GM21423 (cell line): ENCODE measurements at regions not wholly inside any gene's neighbourhood (a gene's known extent, or its start where the extent isn't known, plus 50 kb on each side); places are given as distances from the start of the nearest gene placed in this dataset.
"Not testable (repeated sequence)": the region's sequence is repeated elsewhere in the genome, so short reads cannot be mapped to it uniquely, and the experiment has no call there.

ENCODE experiments used
- ATAC-seq: cut with Tn5 transposase; IDR thresholded peaks from one replicate; pipeline ENCODE4 v1.9.1; 2021; ENCODE audit warnings: mild to moderate bottlenecking, moderate library complexity; ENCODE audit not compliant: unreplicated experiment

GRCh38 chr18:35871337-35871736 is 101.1 kb upstream of the RMP24 start:
- no peak for ATAC-seq

- no peak for ATAC-seq
Measured at GRCh38 chr18:35875566-35875965, 96.9 kb upstream of the RMP24 start.

GRCh38 chr18:35876243-35876642 is 96.2 kb upstream of the RMP24 start:
- no peak for ATAC-seq

GRCh38 chr18:35880788-35881455 is 91.6 kb upstream of the RMP24 start:
- ATAC-seq = no peak

GRCh38 chr18:35888329-35888728 is 84.2 kb upstream of the RMP24 start:
- ATAC-seq = no peak

- ATAC-seq = no peak
Measured at GRCh38 chr18:35889677-35890076, 82.8 kb upstream of the RMP24 start.

- ATAC-seq = no peak
Measured at GRCh38 chr18:35890323-35890722, 82.2 kb upstream of the RMP24 start.

- ATAC-seq = no peak
Measured at GRCh38 chr18:35892118-35892517, 80.4 kb upstream of the RMP24 start.

GRCh38 chr18:35897481-35897880 is 75.0 kb upstream of the RMP24 start:
- ATAC-seq = not testable (repeated sequence)

GRCh38 chr18:35904389-35905037 is 68.0 kb upstream of the RMP24 start:
- ATAC-seq = no peak

- ATAC-seq = no peak
Measured at GRCh38 chr18:35905436-35905835, 67.0 kb upstream of the RMP24 start.

GRCh38 chr18:35906291-35906690 is 66.2 kb upstream of the RMP24 start:
- ATAC-seq = not testable (repeated sequence)

- no peak for ATAC-seq
Measured at GRCh38 chr18:35910327-35910726, 62.2 kb upstream of the RMP24 start.

- ATAC-seq = no peak
Measured at GRCh38 chr18:35912332-35912731, 60.1 kb upstream of the RMP24 start.

GRCh38 chr18:35915056-35915455 is 57.4 kb upstream of the RMP24 start:
- ATAC-seq = no peak

GRCh38 chr18:35917043-35917442 is 55.4 kb upstream of the RMP24 start:
- ATAC-seq = no peak

- no peak for ATAC-seq
Measured at GRCh38 chr18:35918564-35918963, 53.9 kb upstream of the RMP24 start.

- no peak for ATAC-seq
Measured at GRCh38 chr18:35919179-35919578, 53.3 kb upstream of the RMP24 start.

- ATAC-seq = no peak
Measured at GRCh38 chr18:35920623-35921022, 51.9 kb upstream of the RMP24 start.
